ENCODE measurements at regions not wholly inside any gene's neighbourhood (a gene's known extent, or its start where the extent isn't known, plus 50 kb on each side); places are given as distances from the start of the nearest gene placed in this dataset.

DNA sequence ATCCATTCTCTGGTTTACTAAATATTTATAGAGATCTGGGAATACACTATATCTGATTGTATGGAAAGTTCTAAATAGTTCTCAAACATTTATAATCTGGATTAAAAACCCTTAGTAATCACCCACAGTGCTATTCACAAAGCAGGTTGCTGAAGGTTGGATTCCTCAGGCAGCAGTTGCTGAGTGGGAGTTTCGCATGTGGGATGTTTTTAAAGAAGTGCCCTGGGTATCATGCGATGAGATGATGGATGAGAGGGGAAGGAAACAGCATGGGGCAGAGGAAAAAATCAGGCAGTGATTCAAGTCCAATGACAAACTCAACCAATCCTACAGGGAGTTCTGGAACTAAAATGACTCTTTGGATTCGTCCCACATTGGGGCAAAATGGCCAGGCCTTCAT, 85.3 kb upstream of the GALNT2 start:
- DNase-seq, result no peak

DNA sequence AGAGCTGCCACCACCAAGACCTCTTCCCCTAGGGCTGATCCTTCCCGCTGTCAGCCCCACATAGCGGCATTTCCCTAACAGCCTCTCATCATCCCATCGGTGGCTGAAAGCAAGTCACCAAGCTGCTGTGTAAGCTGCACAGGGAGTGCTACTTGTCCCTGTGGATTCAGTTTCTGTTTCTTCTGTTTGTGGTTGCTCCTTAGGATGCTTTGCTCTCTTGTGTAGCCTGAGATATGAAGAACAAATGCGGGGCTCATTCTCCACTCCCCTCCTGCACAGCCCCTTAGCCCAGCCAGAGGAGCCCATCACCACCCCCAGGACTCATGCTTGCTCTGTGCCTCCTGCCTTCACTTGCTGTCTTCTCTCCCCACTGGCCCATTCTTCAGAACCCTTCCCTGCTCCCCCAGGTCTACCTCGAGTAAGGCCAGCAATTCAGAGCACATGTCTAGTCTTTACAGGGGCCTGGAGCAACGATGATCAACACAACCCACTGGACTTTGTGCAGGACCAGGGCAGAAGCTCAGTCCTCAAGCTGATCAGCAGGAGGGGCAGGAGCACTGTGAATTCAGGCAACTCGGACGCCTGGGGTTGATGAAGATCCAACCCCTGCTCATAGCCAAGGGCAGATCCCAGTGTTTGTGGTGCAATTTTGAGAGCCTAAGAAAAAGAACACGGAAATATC, 82.6 kb upstream of the GALNT2 start:
- DNase-seq, result no peak

DNA sequence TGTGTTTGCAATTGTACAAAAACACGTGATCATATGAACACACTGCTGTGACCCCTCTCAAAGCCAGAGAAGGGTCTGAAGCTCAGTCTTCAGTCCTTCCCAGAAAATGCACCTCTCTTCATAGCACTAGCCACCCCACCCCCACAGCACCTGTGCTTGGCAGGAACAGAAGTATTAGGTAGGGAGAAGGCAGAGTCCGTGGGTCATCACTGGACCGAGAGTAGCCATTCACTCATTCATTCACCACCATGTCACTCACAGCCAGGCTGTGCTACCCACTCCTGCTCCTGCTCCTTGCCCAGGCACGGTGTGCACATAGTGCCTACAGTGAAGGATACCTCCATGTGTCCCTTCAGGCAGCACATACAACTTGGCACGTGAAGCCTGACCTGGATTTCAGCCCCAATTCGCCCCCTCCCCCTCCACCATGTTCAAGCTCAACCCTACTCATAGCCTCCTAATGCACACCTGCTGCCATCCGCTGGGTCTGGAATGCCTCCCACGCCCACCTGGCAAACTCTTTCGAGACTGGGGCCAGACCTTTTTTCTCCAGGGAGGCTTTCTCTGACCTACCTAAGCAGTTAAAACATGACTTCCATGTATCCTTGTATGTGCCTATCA, 81.9 kb upstream of the GALNT2 start:
- no peak for DNase-seq

DNA sequence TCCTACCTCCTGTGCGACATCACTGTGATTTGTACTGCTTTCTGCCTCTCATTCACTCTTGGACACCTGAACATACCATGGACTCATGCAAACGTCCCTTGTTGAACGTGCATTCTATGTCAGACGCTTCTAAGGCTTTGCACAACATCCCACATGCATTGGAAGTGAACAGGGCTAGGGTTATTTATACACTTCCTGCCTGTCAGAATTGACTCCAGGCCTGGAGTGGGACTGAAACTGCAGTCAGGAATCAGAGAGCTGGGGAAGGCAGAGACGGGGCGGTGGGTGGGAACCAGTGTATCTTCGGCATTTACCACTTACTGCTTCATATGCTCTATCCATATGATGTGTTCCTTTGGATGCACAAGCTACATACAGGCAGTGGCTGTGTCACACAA, 81.4 kb upstream of the GALNT2 start:
- DNase-seq, result no peak

DNA sequence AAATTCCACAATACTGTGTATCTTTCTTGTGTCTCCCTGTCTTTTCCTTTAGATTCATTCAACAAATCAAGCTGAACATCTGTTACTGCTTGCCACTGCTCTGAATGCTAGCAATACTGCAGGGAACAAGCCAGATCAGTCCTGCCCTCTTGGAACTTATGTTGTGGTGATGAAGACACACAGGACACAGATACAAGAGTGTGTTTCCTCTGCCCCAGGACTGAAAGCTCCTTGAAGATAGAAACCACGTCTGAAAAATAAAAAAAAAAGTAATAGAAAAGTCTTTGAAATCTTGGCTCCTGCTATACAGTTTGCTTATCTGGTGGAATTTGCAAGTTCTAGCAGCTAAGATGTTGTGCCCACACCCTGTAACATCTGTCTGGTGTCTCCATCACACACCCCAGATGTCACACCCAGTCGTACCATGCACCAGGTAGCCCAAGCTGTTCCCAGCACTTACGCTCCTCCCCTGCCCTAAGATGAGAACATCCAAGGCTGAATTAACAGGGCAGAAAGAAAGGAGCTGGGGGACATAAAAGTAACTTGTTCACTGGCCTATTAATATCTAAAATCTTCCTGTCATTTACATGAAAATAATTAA, 80.2 kb upstream of the GALNT2 start:
- no peak for DNase-seq

DNA sequence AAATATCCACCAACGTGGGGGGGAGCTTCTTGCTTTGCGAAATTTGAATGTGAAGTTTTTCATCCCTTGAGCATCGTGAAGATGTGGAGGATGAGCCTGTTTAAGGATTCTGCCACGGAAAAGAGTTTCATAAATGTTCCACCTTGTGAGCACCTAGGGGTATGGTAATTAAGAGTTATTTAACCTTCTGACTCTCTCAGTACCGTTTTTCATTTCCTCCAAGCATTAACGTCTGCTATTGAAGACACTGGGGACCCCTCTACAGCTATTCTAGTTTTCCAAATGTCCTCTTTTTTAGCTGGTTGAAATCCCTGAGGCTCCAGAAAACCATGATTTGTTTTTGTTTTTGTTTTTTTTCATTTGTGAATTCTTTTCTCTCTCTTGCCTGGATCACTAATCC, 79.1 kb upstream of the GALNT2 start:
- no peak for DNase-seq

DNA sequence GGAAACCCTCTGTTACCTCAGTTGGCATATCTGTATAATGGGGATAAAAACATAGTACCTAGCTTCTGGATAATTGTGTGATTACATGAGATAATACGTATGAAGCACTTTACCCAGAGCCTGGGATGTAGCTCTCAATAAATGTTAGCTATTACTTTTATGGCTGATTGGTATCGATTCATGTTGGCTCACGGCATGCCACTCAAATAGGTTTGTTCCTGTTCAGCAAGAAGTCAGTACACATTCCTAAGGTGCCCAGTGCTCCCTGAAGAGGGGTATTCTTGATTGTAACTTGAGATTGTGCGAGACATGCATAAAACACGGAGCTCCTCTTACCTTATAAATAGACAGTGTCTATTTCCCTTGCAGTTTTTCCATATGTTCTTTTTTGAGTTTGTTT, 78.5 kb upstream of the GALNT2 start:
- DNase-seq, result no peak

DNA sequence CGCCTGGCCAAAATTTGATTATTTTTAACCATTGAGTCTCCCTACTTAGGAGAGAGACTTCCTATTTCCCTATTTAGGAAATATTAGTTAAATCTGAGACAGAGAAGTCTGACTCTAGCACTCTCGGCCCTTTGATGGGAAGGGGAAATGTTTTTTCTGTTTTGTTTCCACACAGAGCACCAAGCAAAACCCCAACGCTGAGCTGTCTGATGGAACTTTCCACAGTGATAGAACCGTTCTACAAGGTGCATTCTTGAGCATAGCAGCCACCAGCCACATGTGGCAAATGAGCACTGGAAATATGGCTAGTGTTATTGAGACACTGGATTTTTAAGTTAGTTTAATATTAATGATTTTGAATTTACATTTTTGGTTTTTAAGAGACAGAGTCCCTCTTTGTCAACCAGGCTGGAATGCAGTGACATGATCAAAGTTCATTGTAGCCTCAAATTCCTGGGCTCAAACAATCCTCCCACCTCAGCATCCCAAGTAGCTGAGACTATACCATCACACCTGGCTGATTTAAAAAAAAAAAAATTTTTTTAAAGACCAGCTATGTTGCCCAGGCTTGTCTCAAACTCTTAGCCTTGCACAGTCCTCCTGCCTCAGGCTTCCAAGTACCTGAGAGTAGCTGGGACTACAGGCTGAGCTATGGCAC, 77.3 kb upstream of the GALNT2 start:
- no peak for DNase-seq

DNA sequence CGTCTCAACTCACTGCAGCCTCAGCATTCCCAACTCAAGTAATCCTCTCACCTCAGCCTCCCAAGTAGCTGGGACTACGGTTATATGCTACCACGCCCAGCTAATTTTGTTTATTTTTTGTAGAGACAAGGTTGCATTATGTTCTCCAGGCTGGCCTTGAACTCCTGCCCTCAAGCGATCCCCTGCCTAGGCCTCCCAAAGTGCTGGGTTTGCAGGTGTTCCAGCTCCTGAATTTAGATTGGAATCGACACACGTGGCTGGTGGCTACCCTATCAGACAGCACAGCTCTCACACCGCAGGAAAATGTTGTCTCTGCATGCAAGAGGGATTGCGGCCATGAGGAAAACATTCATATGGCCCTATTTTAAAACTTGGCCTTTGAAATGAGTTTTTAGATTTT, 76.7 kb upstream of the GALNT2 start:
- no peak for DNase-seq

DNA sequence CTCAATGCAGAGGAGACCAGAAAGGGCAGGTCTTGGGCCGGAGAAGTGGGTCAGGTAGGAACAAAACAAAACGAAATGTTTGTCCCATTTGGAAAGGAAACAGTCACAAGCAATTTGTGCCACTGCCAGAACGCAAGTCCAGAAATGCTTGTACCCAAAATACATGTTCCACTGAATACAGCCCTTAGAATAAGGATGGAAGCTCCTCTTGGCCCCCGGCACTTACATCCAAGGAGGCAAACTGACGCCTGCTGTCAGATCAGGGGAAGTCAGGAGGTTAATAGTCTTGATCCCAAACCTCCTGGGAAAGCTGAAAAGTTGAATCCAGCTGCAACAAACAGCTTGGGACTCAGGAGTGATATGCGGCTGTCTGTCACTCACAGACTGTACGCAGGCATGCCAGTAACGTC, 75.9 kb upstream of the GALNT2 start:
- DNase-seq, result no peak

DNA sequence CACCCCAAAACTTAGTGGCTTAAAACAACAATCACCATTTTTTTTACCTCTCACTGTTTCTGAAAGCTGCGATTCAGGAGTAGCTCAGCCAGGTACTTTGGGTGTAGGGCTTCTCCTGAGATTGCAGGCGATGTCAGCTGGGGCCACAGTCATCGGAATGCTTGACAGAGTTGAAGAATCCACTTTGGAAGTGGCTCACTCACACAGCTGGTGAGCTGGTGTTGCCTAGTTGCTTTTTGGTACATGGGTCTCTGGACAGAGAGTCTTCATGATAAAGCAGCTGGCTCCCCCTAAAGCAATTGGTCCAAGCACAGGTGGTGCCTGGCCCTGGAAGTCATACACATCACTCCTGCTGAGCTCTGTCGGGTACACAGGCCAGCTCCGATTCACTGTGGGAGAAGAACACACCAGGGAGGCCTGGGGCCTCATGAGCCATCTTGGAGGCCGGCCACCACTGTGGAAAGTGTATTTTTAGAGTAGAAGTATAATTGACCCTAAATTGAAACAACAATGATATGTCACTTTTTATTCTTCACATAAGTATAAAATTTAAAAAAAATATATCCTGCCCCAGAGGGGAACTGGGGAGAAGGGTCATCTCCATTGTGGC, 75.2 kb upstream of the GALNT2 start:
- no peak for DNase-seq

DNA sequence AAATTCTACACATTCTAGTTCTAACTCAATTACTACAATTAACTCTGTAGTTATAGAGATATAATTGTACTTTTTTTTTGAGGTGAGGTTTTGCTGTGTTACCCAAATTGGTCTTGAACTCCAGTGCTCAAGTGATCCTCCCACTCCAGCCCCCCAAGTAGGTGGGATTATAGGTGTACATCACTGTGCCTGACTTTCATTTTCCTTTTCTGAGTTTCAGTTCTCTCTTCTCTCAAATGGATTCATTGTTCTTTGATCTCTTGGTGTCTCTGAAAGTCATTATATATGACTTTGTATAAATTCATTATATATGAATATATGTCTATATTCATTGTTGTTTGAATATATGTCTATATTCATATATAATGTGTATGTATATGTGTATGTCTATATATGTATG, 74.0 kb upstream of the GALNT2 start:
- DNase-seq, result no peak

DNA sequence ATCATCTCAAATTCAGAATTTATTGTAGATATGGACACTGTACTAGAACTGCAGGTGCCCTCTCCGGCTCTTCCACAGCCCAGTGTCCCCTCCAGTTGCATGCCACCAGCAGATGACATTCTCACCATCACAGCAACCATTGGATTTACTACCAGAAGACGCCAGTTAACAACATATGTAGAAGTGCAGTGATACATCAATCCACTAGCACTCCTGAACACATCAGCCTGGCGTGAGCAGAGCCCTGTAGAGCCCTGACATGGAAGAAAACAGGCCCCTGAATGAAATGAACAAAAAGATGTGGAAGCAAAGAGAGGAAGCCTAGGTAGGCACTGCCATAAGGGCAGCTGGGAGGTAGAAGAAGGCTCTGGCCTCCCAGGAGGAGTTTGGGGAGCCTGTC, 73.1 kb upstream of the GALNT2 start:
- DNase-seq, result no peak

DNA sequence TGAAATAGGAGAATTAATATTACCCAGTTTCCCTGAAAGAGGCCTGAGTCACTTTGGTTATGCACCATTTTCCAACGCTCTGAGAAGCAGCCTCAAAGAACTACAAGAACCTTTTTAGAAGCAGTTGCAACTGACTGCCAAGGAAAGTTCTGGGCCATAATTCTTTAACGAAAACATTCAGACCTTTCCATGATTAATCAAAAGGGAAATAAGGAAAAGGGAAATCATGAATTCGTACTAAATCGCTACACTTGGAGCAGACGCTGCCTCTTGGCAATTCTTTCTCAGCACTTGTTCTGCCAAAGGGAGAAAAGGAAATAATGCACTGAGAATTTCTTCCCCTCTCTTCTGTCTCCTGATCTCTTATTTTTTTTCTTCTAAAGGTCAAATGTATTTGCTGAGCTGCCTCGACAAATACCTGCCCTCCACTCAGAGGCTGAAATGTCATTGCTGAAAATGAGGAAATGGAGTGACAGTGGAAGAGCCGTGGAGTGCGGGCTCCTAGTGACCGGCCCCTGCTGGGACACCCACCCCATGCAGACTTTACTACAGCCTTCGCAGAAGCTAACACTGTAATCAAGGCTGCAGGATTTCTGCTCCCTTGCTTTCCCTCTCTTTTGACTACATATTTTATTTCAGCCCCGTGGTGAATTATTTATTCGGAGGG, 67.9 kb upstream of the GALNT2 start:
- no peak for DNase-seq

DNA sequence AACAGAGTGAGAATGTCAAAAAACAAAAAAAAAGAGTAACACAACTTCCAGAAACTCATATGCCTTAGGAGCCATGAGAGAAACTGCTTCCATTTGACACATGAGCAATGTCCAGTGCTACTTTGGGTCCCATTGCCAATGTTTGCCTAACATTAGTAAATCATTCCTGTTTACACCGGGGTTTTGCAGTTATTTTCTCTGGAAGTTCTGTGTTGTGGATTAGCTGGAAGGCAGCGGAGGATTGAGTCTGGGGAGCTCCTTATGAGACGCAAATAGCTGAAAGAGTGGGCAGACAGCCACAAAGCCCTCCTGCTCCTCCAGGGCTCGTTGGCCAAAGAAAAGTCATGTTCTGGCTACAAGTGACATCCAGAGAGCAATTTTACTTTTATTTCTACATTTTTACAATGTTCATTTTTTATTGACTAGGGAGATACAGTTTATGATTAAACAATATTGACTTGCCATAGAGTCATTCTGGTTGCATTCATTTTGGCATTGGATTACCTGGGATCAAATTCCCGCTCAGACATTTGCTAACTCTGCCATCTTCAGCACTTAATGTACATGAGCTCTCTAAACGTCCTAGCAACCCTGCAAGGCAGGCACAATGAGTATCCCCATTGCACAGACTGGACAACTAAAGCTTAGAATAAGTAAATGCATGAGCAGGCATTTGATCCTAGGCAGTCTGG, 66.4 kb upstream of the GALNT2 start:
- DNase-seq, result no peak

DNA sequence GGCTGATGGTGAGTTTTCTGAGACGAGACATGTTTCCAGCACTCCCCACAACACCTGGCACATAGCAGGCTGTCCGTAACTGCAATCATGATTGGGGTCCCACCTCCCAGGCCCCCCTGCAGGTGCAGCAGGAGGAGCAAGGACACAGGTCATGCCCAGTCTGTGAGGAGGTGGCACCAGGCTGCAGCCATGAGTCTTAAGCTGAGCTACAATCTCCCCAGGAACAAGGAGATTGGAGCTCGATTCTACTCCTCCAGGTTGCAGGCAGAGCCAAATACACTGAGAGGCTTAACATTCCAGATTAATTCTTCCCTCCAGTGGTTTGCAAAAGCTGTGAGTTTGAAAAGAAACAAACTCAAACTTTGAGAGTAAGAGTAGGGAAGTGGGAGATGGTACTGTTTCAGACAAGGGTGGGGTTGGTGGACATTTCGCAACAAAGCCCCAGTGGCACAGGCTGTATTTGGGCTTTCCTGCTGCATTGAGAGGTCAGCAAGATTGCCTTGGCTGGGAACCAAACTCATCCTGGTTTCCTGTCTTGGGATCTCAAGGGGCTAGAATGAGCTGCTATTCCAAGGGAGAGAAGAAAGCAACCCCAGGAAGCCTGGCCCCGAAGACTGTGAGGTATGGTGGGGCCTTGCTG, 64.8 kb upstream of the GALNT2 start:
- no peak for DNase-seq

DNA sequence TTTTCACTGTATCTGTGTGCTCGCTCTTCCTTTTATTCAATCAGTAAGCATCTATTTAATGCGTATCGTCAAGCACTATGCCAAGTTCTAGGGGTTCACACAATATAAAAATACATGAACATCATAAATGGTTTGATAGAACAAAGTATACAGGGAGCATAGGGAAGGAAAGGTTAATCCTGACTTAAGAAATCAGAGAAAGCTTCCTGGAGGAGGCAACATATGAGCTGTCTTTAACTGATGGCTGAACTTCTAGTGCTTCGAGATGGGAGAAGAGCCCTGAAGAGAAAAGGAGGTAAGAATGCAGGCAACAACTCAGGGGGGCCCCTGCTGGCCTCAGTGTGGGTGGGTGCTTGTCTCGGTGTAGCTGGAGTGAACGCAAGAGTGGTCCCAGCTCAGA, 63.6 kb upstream of the GALNT2 start:
- DNase-seq, result no peak

DNA sequence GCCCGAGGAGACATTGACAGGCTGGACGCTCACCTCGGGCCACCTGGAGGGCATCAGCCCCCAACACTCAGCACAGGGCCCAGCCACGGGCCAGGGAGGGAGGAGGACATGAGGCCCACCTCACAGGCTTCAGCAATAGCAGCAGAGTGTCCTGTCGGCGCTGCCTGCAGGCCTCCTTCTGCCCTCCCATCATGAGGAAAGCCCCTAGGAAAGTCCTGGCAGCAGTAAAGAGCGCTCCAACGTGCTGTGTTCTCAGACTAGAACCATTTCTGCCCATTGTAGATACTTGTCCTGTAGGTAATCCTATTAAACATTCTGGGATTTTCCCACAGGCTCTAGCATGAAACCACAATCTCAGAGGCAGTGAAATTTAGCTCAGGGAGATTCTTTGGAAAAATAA, 62.0 kb upstream of the GALNT2 start:
- DNase-seq, result no peak

DNA sequence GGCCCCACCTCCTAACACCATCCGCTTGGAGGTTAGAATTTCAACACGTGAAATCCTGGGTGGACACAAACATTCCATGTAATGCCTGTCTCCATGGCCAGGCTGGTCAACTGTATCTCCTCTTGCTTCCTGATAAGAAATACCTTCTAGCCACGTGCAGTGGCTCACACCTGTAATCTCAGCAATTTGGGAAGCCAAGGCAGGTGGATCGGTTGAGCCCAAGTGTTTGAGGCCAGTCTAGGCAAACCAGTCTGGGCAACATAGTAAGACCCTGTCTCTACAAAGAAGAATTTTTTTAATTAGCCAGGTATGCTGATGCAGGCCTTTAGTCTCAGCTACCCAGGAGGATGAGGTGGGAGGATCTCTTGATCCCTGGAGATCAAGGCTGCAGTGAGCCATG, 58.3 kb upstream of the GALNT2 start:
- DNase-seq, result no peak

DNA sequence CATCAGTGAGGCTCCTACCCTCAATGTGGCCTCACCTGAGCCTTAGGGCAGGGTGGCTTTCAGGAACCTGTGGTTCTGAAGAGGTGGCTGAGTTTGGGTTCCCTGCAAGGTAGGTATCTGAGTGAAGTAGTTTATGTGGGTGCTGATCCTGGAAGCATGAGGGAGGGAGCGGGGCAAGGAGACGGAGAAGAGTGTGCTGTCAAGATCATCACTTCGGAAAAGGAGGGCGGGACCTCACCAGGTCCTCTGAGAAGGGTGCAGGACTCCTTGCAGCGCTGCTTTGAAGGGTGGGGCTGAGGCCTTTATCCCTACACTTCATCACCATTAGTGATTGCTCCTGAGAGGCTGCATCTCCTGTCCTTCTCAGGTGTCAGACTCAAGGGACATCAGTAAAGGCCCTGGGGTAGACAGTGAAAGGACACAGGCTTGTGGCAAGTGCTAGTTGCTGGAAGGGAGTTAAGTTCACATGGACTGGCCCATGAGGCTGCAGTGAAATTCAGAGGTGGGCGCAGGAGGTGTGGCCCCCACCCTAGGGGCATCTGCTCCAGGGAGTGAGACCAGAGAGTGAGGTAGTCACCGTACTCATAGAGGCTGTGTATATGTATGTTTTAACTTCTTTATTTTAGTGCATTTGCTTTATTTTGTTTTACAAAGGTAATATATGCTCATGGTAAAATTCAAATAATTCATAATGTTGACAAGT, 57.3 kb upstream of the GALNT2 start:
- DNase-seq, result no peak

DNA sequence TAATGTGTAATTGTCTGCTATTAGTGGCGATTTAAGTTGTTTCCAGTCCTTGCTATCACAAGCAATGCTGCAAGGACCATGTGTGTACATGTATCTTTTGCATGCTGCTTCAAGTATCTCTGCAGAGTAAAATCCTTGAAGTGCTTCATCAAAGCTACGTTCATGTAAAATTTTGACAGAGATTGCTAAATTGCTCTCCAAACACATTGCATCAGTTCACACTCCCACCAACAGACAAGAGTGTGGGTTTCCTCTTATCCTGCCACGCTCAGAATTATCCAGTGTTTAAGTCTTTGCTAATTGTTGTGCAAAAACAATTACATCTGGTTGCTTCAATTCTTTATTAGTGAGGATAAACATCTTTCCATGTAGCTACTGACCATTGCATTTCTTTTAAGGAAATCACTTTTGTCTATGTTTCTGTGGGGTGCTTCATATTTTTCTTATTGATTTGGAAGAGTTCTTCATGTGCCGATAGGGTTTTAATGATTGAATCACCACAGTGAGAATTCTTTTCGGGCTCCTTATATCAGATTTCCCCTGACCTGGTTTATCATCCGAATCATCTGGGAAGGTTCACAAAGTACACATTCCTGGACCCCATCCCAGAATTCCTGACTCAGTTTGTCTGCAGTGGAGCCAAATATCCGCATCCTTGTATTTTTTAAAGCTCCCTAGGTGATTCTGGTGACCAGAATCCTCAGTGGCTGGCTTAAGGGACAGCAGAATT, 56.3 kb upstream of the GALNT2 start:
- DNase-seq, result no peak
